AG04449 (cell line): ENCODE measurements at regions not wholly inside any gene's neighbourhood (a gene's known extent, or its start where the extent isn't known, plus 50 kb on each side); places are given as distances from the start of the nearest gene placed in this dataset.

Experiments used
- CTCF ChIA-PET: fragments of 350-600 bp; formaldehyde crosslinking; extraction: SDS; loops from one replicate; lab custom pipeline; 2021; ENCODE audit warnings: antibody characterized with exemption; lab: Yijun Ruan, JAX
- POLR2A ChIA-PET: fragments of 400-600, 350-600 bp; formaldehyde crosslinking; extraction: SDS; loops from one replicate; lab custom pipeline; 2020; ENCODE audit warnings: antibody characterized with exemption, inconsistent platforms; lab: Yijun Ruan, JAX
- DNase-seq: peaks from one replicate; pipeline ENCODE4 v3.0.0-alpha.2; 2010; ENCODE audit warnings: low read depth, low spot score
- H3K4me3 ChIP-seq: 2 replicates; pipeline ENCODE4 v1.5.1; 2011; ENCODE audit warnings: low read depth, mild to moderate bottlenecking, control low read depth, low read length
- CTCF ChIP-seq: IDR thresholded peaks from one replicate; pipeline ENCODE4 v1.5.1; 2011; ENCODE audit warnings: mild to moderate bottlenecking, moderate library complexity, low read length, control low read depth, inconsistent platforms; ENCODE audit not compliant: insufficient read depth; ENCODE audit errors: missing control alignments

- ChIA-PET CTCF (no interaction called here), POLR2A (no interaction called here)
- DNase-seq: no peak
- no peak for TF ChIP-seq CTCF
- no peak overlapping the region for H3K4me3 ChIP-seq
Observed at GRCh38 chr14:29150659-29151058, 384.1 kb downstream of the FOXG1 start.

GRCh38 chr14:29156096-29156495, 389.5 kb downstream of the FOXG1 start:
- H3K4me3 ChIP-seq: no peak overlapping the region
- no peak for DNase-seq
- no peak for TF ChIP-seq CTCF
- CTCF ChIA-PET: no interaction called here
- POLR2A ChIA-PET: no interaction called here

GRCh38 chr14:29161593-29161992, 395.0 kb downstream of the FOXG1 start:
- no peak for DNase-seq
- ChIA-PET CTCF (no interaction called here), POLR2A (no interaction called here)
- H3K4me3 ChIP-seq: no peak overlapping the region
- no peak for TF ChIP-seq CTCF

- ChIA-PET POLR2A (no interaction called here), CTCF (no interaction called here)
- no peak for DNase-seq
- no peak overlapping the region for H3K4me3 ChIP-seq
- no peak for TF ChIP-seq CTCF
Observed at GRCh38 chr14:29163109-29163508, 396.5 kb downstream of the FOXG1 start.

GRCh38 chr14:29165431-29165830, 398.8 kb downstream of the FOXG1 start:
- CTCF ChIA-PET: no interaction called here

GRCh38 chr14:29166507-29166906, 399.9 kb downstream of the FOXG1 start:
- no peak for DNase-seq
- no peak overlapping the region for H3K4me3 ChIP-seq
- TF ChIP-seq CTCF: no peak
- CTCF ChIA-PET: no interaction called here
- POLR2A ChIA-PET: no interaction called here

More at GRCh38 chr14:29165431-29165830, 398.8 kb downstream of the FOXG1 start:
- no peak overlapping the region for H3K4me3 ChIP-seq
- TF ChIP-seq CTCF: no peak
- POLR2A ChIA-PET: no interaction called here
- DNase-seq: no peak
